NCI-H2081 treated with DMSO at 0.1 percent for 48 hours (cell line): ENCODE measurements at regions not wholly inside any gene's neighbourhood (a gene's known extent, or its start where the extent isn't known, plus 50 kb on each side); places are given as distances from the start of the nearest gene placed in this dataset.
"Not testable (repeated sequence)": the region's sequence is repeated elsewhere in the genome, so short reads cannot be mapped to it uniquely, and the experiment has no call there.

ENCODE experiments used
- DNase-seq: peaks from one replicate; lab custom pipeline; 2025; lab: John Stamatoyannopoulos, UW

DNA sequence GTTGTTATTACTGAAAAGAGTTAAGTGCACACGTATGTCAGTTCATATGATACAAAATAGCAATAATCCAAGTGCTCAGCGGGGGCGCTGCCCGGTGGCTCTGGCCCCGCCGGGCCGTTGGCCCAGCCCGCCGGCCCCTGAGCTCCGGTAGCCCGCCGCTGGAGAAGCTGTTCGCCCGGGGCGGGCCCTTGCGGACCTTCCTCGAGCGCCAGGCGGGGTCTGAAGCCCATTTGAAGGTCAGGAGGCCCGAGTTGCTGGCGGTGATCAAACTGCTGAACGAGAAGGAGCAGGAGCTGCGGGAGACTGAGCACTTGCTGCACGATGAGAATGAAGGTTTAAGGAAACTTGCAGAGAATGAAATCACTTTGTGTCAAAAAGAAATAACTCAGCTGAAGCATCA is 599.0 kb downstream of the TRIML1 start:
- not testable (repeated sequence) for DNase-seq

DNA sequence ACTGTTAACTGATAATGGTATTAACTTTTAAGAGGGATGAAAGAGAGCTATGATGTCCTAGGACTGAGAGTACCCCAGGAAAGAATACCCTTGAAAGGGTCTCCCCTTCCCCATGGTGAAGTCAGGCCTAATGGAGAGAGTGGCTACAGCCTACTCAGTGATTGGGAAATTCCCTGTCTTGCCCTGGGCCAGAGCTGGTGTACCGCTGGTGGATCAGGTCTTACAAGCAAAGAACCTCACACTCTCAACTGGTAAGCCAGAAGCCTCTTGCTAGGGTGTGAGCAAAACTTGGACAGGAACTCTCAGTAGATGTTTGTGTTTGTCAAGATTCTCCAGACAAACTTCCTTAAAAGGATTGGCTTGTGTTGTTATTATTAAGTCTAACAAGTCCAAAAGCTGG is 600.9 kb downstream of the TRIML1 start:
- not testable (repeated sequence) for DNase-seq

DNA sequence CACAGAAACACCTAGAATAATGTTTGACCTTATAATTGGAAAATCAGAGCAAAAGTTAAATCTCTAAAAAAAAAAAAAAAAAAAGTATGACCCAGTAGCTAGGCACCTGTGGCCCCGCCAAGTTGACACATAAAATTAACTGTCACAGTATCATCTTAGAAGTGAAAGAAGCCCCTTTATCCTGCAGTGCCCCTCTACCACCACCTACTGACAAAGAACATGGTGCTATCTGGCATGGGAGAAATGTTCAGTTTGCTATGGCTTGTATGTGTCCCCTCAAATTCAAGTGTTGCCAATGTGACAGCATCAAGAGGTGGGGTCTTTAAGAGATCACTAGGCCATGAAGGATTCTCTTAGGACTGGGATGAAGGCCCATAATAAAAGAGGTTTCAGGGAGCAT is 601.5 kb downstream of the TRIML1 start:
- not testable (repeated sequence) for DNase-seq

DNA sequence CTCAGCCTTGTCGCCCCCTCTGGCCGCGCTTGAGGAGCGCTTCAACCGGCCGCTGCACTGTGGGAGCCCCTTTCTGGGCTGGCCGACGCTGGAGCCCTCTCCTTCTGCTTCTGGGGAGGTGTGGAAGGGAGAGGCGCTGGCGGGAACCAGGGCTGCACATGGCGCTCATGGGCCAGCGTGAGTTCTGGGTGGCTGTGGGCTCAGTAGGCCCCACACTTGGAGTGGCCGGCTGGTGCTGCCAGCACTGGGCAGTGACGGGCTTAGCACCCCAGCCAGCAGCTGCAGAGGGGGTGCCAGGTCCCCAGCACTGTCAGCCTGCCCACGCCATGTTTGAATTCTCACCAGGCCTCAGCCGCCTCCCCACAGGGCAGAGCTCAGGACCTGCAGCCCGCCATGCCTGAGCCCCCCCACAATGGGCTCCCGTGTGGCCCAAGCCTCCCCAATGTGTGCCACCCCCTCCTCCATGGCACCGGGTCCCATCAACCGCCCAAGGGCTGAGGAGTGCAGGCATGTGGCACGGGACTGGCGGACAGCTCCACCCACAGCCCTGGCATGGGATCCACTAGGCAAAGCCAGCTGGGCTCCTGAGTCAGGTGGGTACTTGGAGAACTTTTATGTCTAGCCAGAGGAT is 615.2 kb downstream of the TRIML1 start:
- no peak for DNase-seq

DNA sequence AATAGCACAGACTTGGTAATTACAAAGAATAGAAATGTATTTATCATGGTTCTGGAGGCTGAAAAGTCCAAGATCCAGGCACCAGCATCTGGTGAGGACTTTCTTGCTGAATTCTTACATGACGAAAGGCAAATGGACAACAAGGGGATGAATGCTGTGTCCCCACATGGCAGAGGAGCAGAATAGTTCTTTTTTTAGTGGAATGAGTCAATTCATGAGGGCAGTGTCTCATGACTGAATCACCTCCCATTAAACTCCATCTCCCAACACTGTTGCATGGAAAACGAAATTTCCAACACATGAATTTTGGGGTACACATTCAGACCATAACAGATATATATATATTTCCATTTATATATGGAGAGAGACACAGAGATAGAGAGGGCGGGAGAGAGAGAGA is 628.3 kb downstream of the TRIML1 start:
- no peak for DNase-seq

DNA sequence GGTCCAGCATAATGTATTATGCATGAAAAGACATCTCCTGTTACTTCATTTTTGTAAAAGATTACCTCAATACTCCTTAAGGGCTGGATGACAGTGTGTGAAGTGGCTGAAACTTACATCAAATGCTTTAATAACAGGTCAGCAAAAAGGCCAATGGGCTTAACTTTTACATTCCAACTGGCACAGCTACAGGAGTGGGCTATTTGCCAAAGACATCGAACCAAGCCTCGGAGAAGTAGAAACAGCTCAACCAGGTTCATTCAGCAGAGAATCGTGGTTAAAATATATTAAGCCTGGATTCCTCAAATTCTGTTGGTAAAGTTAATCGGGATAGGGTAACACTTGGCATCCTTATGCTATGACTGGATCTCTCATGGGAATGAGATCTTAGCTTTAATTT is 639.7 kb downstream of the TRIML1 start:
- no peak for DNase-seq

DNA sequence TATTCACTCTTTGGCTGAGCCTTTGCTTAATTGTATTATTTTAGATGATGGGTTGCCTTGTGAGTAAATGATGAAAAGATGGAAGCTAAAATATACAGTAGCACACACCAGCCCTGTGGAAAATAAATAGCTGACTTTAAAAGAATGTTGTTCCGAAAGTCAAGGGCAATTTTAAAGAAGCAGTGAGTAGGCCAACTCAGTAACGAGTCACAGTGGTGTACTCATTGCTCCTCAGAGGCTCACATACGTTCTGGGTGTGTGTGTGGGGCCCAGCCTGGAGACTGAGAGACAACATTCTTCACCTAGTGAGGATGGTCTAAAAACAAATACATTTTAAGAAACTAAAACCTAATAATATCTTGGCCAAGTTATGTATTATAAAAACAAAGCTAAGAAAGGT is 640.3 kb downstream of the TRIML1 start:
- no peak for DNase-seq

DNA sequence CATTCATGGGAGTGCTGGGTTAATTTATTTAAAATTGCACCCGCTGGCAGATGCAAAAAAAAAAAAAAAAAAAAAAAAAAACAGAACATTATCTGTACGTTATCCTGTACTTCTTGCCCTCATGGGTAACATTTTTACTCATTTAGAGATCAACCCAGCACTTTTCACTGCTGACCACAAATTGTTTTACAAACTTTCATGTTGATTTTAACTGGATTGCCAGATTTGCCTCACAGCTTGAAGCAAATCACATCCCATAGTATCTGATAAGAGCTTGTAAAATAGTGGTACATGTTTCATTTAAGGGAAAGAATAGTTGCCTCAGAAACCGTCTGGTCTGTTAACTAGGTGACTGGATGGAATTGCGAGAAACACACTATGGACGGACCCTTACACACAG is 640.8 kb downstream of the TRIML1 start:
- no peak for DNase-seq

DNA sequence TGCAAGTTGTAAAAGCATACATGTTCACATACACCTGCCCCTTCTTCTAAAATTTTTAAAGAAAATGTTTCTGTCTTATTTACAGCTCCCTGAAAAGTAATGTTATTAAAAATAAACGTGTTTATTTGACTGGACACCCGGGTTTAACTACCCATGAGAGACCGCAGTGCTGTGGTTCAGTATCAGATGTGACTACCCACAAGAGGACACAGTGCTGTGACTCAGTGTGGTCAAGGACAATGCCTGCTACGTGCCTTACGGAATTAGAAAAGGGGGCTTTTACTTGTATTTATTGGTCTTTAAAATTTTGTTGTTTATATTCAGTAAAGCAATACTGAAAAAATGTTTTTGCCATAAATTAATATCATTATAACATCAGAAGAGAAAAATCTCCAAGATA is 641.4 kb downstream of the TRIML1 start:
- no peak for DNase-seq

DNA sequence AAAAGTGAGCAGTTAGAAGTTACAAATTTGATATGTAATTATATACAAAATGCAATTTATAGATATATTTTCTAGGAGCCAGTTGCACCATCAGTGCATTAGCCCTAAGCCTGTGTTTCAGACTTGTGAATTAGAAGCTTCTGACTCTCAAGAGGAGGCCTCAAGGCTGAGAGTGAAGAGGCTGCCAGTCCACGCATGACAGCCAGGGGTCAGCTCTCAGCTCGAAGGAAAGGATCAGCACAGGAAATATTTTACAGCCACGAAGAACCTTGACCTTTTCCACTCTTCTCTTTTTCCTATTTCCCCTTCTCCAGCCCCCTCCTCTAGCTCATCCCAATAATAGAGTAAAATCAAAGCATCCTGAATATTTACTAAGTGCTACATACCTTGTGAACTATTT is 642.4 kb downstream of the TRIML1 start:
- DNase-seq, result no peak

DNA sequence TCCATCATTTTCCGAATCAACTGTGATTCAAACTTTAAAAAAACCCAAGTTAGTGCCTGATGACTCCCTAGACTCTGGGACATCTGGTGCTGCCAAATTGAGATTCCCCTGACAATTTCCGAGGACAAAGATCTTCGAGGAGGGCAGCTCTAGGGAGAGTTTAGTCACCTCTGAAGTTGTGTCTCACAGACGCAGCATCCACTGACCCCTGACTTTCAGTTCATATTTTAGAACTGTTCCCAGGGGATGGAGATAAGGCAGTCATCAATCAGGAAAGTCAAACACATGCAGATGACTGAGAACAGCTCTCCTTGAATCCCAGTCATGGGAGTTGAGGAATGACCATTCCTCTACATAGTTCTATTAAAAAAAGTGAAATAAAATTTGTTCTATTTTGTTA is 643.9 kb downstream of the TRIML1 start:
- DNase-seq, result no peak

DNA sequence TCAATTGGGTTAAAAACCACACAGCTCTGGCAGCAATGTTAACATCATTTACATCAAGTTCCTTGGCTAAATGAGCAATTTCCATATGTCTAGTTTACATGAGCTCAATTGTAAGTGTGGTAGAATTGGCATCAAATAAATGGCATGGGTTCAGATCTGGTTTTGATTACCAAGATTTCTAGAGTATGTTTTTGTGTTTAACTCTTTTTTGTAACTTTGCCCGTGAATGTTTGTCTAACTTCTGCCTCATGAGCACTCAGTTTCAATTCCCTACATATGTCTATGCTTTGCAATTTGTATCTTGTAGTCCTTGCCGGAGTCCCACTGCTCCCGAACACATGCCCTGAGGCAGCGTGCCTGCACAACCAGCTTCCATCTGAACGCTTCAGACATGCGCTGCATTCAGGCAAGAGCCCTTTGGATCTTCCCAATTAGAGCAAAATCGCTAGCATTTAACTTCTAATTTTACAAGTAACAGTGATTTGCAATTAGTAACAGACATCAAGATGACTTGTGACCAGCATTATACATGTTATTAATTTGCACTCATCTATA is 644.4 kb downstream of the TRIML1 start:
- no peak for DNase-seq

DNA sequence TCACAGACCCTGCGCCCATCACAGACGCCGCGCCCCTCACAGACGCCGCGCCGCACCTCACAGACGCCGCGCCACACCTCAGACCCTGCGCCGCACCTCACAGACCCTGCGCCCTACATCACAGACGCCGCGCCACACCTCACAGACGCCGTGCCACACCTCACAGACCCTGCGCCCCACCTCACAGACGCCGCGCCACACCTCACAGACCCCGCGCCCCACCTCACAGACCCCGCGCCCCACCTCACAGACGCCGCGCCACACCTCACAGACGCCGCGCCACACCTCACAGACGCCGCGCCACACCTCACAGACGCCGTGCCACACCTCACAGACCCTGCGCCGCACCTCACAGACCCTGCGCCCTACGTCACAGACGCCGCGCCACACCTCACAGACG is 657.4 kb downstream of the TRIML1 start:
- not testable (repeated sequence) for DNase-seq

DNA sequence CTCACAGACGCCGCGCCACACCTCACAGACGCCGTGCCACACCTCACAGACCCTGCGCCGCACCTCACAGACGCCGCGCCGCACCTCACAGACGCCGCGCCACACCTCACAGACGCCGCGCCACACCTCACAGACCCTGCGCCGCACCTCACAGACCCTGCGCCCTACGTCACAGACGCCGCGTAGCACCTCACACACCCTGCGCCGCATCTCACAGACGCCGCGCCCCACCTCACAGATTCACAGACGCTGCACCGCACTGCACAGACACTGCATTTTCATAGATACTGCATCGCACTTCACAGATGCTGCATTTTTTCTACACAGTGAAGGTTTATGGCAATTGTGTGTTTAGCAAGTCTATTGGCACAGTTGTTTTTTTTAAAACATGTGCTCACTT is 657.8 kb downstream of the TRIML1 start:
- DNase-seq, result not testable (repeated sequence)

DNA sequence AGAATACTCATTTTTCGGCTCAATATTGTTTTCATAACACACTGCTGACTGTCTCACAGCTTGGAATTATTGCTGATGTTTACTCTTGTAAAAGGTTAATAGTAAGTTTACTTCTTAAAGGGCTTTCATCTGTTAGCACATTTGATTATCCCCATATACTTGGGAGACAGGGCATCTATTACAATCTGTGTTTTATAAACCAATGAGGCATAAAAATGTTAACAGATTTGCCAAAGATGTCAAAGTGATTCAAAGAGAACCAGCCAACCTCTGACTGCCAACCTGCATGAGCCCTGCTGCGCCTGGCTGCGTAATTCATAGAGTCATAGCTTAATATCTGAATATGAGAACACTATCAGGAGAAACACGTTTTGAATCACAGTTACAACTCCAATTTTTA is 665.6 kb downstream of the TRIML1 start:
- DNase-seq, result no peak

DNA sequence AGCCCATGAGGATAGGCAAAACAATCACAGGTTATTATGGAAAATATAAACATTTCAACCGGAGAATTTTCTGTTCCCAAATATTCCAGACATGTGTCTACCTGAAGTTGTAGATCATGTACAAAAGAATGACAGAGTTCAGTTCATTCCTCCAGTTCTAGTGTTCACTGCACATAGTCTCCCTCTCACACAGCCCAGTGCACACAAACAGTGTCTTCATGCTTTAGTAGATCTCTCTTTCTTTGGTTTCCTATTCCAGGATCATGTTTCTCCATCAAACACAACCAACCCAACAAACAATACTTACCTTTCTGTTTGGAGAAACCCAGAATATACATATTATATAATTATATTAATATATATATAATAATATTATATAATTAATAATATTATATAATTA is 671.9 kb downstream of the TRIML1 start:
- DNase-seq, result no peak

DNA sequence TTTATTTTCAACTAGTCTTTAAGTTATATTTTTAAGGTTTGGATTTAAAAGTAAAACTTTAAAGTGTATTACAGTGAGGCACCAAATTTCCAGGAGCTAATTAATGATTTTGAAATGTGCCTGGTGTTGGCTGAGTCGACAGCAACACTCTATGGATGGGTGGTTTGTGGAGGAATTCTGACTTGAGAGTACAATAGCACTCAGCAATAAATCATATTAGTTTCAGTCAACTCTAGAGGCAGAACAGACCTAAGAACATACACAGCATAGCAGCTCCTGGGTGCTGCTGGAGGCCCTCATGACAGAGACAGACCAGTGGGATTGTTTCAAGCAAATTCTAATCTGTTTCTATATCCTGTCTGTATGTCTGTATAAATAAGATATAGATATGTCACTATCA is 673.4 kb downstream of the TRIML1 start:
- DNase-seq, result no peak

DNA sequence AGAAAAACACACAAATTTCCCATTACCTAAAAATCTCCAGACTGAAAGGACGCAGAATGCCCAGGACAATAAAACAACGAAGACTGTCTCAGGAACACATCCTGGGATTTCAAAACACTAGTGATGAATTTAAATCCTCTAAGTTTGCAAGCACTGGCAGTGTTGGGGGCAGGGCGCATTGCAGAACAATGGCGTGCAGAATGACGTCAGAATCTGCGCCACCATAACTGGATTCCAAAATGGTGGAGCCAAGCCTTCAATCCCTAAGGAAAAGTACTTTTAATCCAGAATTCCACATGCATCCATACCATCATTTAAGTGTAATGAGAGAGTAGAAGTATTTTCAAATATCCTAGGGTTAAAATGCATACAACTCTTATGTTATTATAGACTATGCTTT is 679.1 kb downstream of the TRIML1 start:
- no peak for DNase-seq

DNA sequence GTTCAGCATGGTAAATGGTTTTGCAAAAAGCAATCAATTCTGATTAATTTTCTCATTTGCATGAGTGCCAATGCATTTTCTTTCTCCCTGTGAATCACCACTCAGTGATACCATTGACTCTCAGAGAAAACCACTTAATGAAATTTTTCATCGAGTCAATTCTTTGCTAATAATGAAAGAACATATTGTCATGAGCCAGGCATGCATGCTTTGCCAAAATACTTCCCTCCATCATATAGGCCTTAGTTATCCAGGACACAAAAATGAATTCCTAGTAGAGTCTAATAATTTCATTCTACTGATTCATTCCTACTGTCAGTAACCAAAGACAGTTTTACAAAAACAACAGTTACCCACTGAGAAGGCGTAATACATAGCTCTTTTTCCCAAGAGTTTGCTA is 680.0 kb downstream of the TRIML1 start:
- no peak for DNase-seq

DNA sequence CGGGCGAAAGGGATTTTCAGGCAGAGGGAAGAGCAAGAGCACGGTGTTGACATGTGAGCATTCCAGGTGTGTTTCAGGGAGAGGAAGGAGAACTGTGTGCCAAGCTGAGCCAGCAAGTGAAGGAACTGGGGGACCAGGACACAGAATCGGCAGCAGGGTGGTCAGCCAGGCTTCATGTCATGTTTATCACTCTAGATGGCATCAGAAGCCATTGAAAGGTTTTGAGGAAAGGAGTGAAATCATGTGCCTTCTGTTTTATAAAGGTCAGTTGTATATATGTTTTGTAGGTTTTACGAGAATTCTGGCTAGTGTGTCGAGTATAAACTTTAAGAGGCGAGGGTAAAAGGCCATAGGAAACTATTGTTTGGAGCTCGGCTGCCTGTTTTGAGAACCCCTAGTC is 682.3 kb downstream of the TRIML1 start:
- DNase-seq, result no peak

DNA sequence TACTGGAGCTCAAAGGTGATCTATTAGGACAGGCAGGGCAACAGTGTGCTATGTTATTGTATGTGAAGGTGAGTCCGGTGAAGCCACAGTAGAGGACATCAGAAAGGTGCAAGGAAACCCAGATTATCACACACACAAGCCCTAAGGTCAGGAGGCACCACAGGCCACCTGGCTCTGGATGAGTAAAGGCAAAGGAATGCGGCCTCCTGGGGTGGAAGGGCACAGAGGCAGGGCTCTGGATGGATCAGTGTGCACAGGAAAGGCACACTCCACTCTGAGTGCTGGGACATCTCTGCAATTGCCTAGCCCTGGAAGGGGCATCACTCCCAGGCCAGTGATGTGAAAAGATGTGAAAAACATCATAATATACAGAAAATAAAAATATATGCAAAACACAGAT is 683.5 kb downstream of the TRIML1 start:
- no peak for DNase-seq

DNA sequence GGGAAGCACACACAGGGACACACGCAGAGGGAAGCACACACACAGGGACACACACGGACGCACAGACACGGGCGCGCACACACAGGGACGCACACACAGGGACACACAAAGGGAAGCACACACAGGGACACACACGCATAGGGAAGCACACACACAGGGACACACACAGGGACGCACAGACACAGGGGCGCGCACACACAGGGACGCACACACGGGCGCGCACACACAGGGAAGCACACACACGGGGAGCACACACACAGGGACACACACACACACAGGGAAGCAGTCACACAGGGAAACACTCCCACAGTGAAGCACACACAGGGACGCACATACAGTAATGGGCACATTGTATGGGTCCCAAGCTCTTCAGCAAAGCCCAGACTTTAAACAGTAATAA is 685.3 kb downstream of the TRIML1 start:
- no peak for DNase-seq

DNA sequence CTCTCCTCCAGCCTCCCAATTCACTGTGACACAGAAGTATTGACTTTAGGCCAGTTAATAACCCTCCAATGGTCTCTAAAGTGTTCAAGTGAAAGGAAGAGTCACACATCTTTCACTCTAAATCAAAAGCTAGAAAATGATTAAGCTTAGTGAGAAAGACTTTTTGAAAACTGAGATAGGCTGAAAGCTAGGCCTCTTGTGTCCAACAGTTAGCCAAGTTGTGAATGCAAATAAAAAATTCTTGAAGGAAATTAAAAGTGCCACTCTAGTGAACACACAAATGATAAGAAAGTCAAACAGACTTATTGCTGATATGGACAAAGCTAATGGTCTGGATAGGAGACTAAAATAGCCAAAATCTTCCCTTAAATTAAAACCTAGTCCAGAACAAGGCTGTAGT is 687.2 kb downstream of the TRIML1 start:
- DNase-seq, result no peak

DNA sequence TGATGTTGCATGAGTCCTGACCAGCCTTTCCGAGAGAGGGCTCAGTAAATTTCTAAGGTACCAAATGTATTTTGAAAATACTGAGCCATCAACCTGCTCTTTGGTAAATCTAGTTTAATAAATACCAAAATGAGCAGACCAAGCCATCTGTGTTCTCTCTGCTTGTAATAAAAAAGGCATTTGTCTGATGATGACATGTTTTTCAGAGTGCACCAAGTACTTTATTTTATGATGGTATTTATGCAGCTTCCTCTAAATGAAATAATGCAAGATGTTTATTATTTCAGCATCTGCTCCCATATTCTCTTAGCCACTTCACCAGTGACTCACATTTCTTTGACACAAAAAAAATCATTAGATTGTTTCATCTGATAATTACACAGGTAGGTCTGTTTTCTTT is 700.5 kb downstream of the TRIML1 start:
- no peak for DNase-seq

DNA sequence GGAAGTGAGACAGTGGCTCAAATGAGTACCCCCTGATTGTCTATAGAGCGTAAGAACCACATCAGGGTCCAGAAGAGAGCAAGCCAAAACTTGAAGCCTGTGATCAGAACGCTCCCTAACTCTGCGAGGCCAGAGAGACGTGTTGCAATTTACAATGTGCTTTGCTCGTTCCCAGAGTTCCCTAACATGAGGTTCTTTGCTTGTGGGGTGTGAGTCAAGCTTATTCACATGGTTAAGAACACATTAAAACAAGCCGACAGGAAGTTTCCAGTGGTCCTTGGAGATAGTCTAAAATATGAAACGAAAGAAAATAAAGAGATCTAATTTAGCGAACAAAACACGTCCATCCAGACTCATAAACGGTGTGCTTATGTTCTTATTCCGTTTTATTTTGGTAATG is 702.3 kb downstream of the TRIML1 start:
- no peak for DNase-seq
